Neural cell (in vitro differentiated cells): ENCODE measurements at regions not wholly inside any gene's neighbourhood (a gene's known extent, or its start where the extent isn't known, plus 50 kb on each side); places are given as distances from the start of the nearest gene placed in this dataset.

Source experiments
- H2AFZ ChIP-seq: fragments of 200-600, 300-800 bp; sonication (generic), shearing (Covaris generic); 2 replicates; pipeline ENCODE4 v1.6.0; 2014; ENCODE audit warnings: low read depth, mild to moderate bottlenecking, antibody characterized with exemption, low read length, moderate library complexity
- H3F3A ChIP-seq: fragments of 200-600 bp; shearing (Covaris generic); 2 replicates; pipeline ENCODE4 v1.6.1; 2016; ENCODE audit warnings: mild to moderate bottlenecking, moderate library complexity, mixed read lengths, antibody characterized with exemption, low read length; ENCODE audit not compliant: insufficient read depth, poor library complexity, severe bottlenecking
- H3K27ac ChIP-seq: fragments of 200-600, 300-800 bp; sonication (generic), shearing (Covaris generic); 2 replicates; pipeline ENCODE4 v1.5.1; 2014; ENCODE audit warnings: mild to moderate bottlenecking, low read length, moderate library complexity
- H3K27me3 ChIP-seq: fragments of 300-800, 200-600 bp; sonication (generic), shearing (Covaris generic); 2 replicates; pipeline ENCODE4 v1.6.0; 2014; ENCODE audit warnings: mild to moderate bottlenecking, low read depth, low read length, moderate library complexity; ENCODE audit not compliant: insufficient read depth
- H3K36me3 ChIP-seq: fragments of 300-800, 200-600 bp; sonication (generic), shearing (Covaris generic); 2 replicates; pipeline ENCODE4 v1.5.1; 2014; ENCODE audit warnings: mild to moderate bottlenecking, antibody characterized with exemption, low read length, moderate library complexity; ENCODE audit not compliant: insufficient read depth
- H3K4me2 ChIP-seq: fragments of 300-800, 200-600 bp; sonication (generic), shearing (Covaris generic); 2 replicates; pipeline ENCODE4 v1.6.0; 2014; ENCODE audit warnings: mild to moderate bottlenecking, low read length
- H3K4me3 ChIP-seq: fragments of 300-800, 200-600 bp; sonication (generic), shearing (Covaris generic); 2 replicates; pipeline ENCODE4 v1.5.1; 2014; ENCODE audit warnings: mild to moderate bottlenecking, low read length, moderate library complexity
- H3K79me2 ChIP-seq: fragments of 200-600 bp; shearing (Covaris generic); replicated peaks from 2 replicates; pipeline ENCODE4 v1.6.0; 2014; ENCODE audit warnings: mild to moderate bottlenecking, low read length, moderate library complexity; ENCODE audit not compliant: insufficient read depth
- H3K9ac ChIP-seq: fragments of 300-800, 200-600 bp; sonication (generic), shearing (Covaris generic); 2 replicates; pipeline ENCODE4 v1.6.1; 2016; ENCODE audit warnings: mild to moderate bottlenecking, low read length, mixed read lengths
- H3K9me2 ChIP-seq: fragments of 200-600 bp; shearing (Covaris generic); 2 replicates; pipeline ENCODE4 v1.6.1; 2016; ENCODE audit warnings: mild to moderate bottlenecking, low read length, mixed read lengths; ENCODE audit not compliant: insufficient read depth
- H3K9me3 ChIP-seq: fragments of 200-600, 300-800 bp; sonication (generic), shearing (Covaris generic); 2 replicates; pipeline ENCODE4 v1.6.1; 2016; ENCODE audit warnings: mild to moderate bottlenecking, mixed run types, low read length, moderate library complexity, mixed read lengths
- H4K20me1 ChIP-seq: fragments of 200-600 bp; shearing (Covaris generic); 2 replicates; pipeline ENCODE4 v1.6.1; 2016; ENCODE audit warnings: mild to moderate bottlenecking, mixed run types; ENCODE audit not compliant: insufficient read depth
- EP300 ChIP-seq: fragments of 450-650 bp; conservative IDR thresholded peaks from 2 replicates; pipeline ENCODE4 v1.6.1; 2014; ENCODE audit warnings: antibody characterized with exemption, mild to moderate bottlenecking, moderate library complexity; ENCODE audit not compliant: poor library complexity, severe bottlenecking
- EZH2 ChIP-seq: fragments of 200-600, 300-800 bp; shearing (Covaris generic), sonication (generic); IDR thresholded peaks from 2 replicates; pipeline ENCODE4 v1.6.1; 2014; ENCODE audit warnings: antibody characterized with exemption, low read length, borderline replicate concordance, mild to moderate bottlenecking; ENCODE audit not compliant: insufficient read depth, poor library complexity, severe bottlenecking
- MXI1 ChIP-seq: fragments of 450-650 bp; conservative IDR thresholded peaks from 2 replicates; pipeline ENCODE4 v1.6.1; 2014; ENCODE audit warnings: antibody characterized with exemption, mild to moderate bottlenecking; ENCODE audit not compliant: poor library complexity, severe bottlenecking
- POLR2AphosphoS5 ChIP-seq: IDR thresholded peaks from 2 replicates; pipeline ENCODE4 v1.6.1; 2012
- RAD21 ChIP-seq: fragments of 450-650 bp; conservative IDR thresholded peaks from 2 replicates; pipeline ENCODE4 v1.6.1; 2014; ENCODE audit warnings: antibody characterized with exemption, mild to moderate bottlenecking, moderate library complexity
- REST ChIP-seq: IDR thresholded peaks from 2 replicates; pipeline ENCODE4 v1.6.1; 2012; ENCODE audit warnings: borderline replicate concordance
- SMC3 ChIP-seq: fragments of 450-650 bp; conservative IDR thresholded peaks from 2 replicates; pipeline ENCODE4 v1.6.1; 2014; ENCODE audit warnings: antibody characterized with exemption, mild to moderate bottlenecking, moderate library complexity; ENCODE audit not compliant: poor library complexity
- TAF1 ChIP-seq: IDR thresholded peaks from 2 replicates; pipeline ENCODE4 v1.6.1; 2012; ENCODE audit warnings: low read depth
- TF ChIP-seq, protein P1 (sequence below): fragments of 450-650 bp; IDR thresholded peaks from 2 replicates; pipeline ENCODE4 v1.5.1; 2014; ENCODE audit warnings: antibody characterized with exemption, mild to moderate bottlenecking, moderate library complexity; ENCODE audit not compliant: poor library complexity, severe bottlenecking

DNA sequence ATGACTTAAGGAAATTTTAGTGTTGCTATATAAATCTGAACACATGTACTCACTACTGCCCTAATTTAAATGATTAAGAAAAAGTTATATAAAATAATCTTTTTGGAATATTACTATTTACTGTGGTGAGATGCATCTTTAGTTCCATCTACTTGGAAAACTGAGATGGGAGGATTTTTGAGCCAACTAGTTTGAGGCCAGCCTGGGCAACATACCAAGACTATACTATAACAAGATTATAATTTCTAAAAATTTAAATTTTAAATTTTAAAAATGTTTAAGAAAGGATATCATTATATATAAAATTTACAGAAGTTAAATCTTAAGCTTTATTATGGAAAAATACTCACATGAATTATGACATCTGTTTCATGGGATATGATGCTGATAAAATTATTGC, 530.8 kb upstream of the IGFBP3 start:
- Histone ChIP-seq H3K4me3 (no peak overlapping the region), H3K27me3 (no peaks in the 10 kb centered on the region), H3K27ac (no peak overlapping the region), H3F3A (no peaks in the 10 kb centered on the region), H3K9me2 (no peaks in the 10 kb centered on the region), H3K36me3 (no peaks in the 10 kb centered on the region), H3K9ac (no peak overlapping the region), H2AFZ (no peak overlapping the region), H3K4me2 (no peak overlapping the region), H3K9me3 (no peaks in the 10 kb centered on the region), H3K79me2 (no peaks in the 10 kb centered on the region), H4K20me1 (no peaks in the 10 kb centered on the region)
- TF ChIP-seq, protein P1, sequence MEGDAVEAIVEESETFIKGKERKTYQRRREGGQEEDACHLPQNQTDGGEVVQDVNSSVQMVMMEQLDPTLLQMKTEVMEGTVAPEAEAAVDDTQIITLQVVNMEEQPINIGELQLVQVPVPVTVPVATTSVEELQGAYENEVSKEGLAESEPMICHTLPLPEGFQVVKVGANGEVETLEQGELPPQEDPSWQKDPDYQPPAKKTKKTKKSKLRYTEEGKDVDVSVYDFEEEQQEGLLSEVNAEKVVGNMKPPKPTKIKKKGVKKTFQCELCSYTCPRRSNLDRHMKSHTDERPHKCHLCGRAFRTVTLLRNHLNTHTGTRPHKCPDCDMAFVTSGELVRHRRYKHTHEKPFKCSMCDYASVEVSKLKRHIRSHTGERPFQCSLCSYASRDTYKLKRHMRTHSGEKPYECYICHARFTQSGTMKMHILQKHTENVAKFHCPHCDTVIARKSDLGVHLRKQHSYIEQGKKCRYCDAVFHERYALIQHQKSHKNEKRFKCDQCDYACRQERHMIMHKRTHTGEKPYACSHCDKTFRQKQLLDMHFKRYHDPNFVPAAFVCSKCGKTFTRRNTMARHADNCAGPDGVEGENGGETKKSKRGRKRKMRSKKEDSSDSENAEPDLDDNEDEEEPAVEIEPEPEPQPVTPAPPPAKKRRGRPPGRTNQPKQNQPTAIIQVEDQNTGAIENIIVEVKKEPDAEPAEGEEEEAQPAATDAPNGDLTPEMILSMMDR, result no peak
- TF ChIP-seq RAD21, result no peak
- no peak for TF ChIP-seq EZH2
- TF ChIP-seq SMC3, result no peak
- no peak for TF ChIP-seq TAF1
- TF ChIP-seq POLR2AphosphoS5, result no peak
- no peak for TF ChIP-seq REST
- no peak for TF ChIP-seq MXI1
- TF ChIP-seq EP300, result no peak

- H3K9me2 ChIP-seq, result no peaks in the 10 kb centered on the region
- H3K27ac ChIP-seq, result no peak overlapping the region
- TF ChIP-seq RAD21, result no peak
- TF ChIP-seq, protein P1, result no peak
- no peak for TF ChIP-seq EP300
- TF ChIP-seq MXI1, result no peak
- TF ChIP-seq POLR2AphosphoS5, result no peak
- no peaks in the 10 kb centered on the region for H3K27me3 ChIP-seq
- H2AFZ ChIP-seq, result no peak overlapping the region
- no peaks in the 10 kb centered on the region for H3K36me3 ChIP-seq
- no peaks in the 10 kb centered on the region for H3K9me3 ChIP-seq
- H3K9ac ChIP-seq, result no peak overlapping the region
- H4K20me1 ChIP-seq, result no peaks in the 10 kb centered on the region
- no peaks in the 10 kb centered on the region for H3F3A ChIP-seq
- no peak overlapping the region for H3K4me3 ChIP-seq
- H3K79me2 ChIP-seq, result no peaks in the 10 kb centered on the region
- H3K4me2 ChIP-seq, result no peak overlapping the region
Measured at GRCh38 chr7:46450886-46451285, 529.8 kb upstream of the IGFBP3 start.
